ENCODE measurements at regions not wholly inside any gene's neighbourhood (a gene's known extent, or its start where the extent isn't known, plus 50 kb on each side); places are given as distances from the start of the nearest gene placed in this dataset.

GRCh38 chr11:109914809-109915653, 178.2 kb upstream of the ZC3H12C start:
- H3K27ac ChIP-seq (ENCODE audit: low read length): no peak overlapping the region
- no peak for TF ChIP-seq CTCF (IDR thresholded peaks at IDR 0.05)
- no peak for TF ChIP-seq SIN3A (IDR thresholded peaks at IDR 0.05; ENCODE audit: borderline replicate concordance, insufficient read depth, low read depth, low read length)
- TF ChIP-seq REST (IDR thresholded peaks at IDR 0.05; ENCODE audit: insufficient read depth in 1 of 2, low read depth in 2 of 2, low read length in 1 of 2): no peak
- no peak for TF ChIP-seq POLR2AphosphoS5 (IDR thresholded peaks at IDR 0.05; ENCODE audit: low read depth, low read length)
- TF ChIP-seq TCF7L2 (IDR thresholded peaks at IDR 0.05; ENCODE audit: low read depth, low read length): no peak
- ChIA-PET CTCF (no interaction called here), POLR2A (no interaction called here)
- no peaks in the 10 kb centered on the region for H3K36me3 ChIP-seq (ENCODE audit: control insufficient read depth, insufficient read depth, low read length)
- intact Hi-C loops (cut with micrococcal nuclease; ENCODE audit: unreplicated experiment): no loop called here
- no TSS peak for BruUV-seq (replicated peaks)
- no peak for ATAC-seq
- peak; percentile 10 for DNase-seq (ENCODE audit: low read depth, low spot score)
- no peak overlapping the region for H3K4me3 ChIP-seq (ENCODE audit: low read depth in 2 of 2, low read length in 2 of 2)
- no peaks in the 10 kb centered on the region for H3K4me1 ChIP-seq (ENCODE audit: control insufficient read depth, insufficient read depth, low read length)
- H3K9me3 ChIP-seq (ENCODE audit: control insufficient read depth, insufficient read depth, low read depth, low read length): no peaks in the 10 kb centered on the region
- in situ Hi-C loops (cut with HindIII; ENCODE audit: low pct_unique_long_range_greater_than_20kb, low sequenced_read_pairs): no loop called here
- no peaks in the 10 kb centered on the region for H3K27me3 ChIP-seq (ENCODE audit: control insufficient read depth, insufficient read depth, low read length)

- H3K27ac ChIP-seq (ENCODE audit: low read length): no peak overlapping the region
- ChIA-PET CTCF (no interaction called here), POLR2A (no interaction called here)
- no peaks in the 10 kb centered on the region; the same call in 1 of the 2 replicates for H3K27me3 ChIP-seq (ENCODE audit: control insufficient read depth, insufficient read depth, low read length)
- in situ Hi-C loops (cut with HindIII; ENCODE audit: low pct_unique_long_range_greater_than_20kb, low sequenced_read_pairs) (no loop called here), intact Hi-C loops (cut with micrococcal nuclease; ENCODE audit: unreplicated experiment) (no loop called here)
- ATAC-seq: no peak
- no peak overlapping the region for H3K4me3 ChIP-seq (ENCODE audit: low read depth in 2 of 2, low read length in 2 of 2)
- no TSS peak for BruUV-seq (replicated peaks)
- H3K9me3 ChIP-seq (ENCODE audit: control insufficient read depth, insufficient read depth, low read depth, low read length): no peaks in the 10 kb centered on the region
- no peaks in the 10 kb centered on the region for H3K4me1 ChIP-seq (ENCODE audit: control insufficient read depth, insufficient read depth, low read length)
- DNase-seq (ENCODE audit: low read depth, low spot score): no peak
- TF ChIP-seq CTCF (IDR thresholded peaks at IDR 0.05) (no peak), POLR2AphosphoS5 (IDR thresholded peaks at IDR 0.05; ENCODE audit: low read depth, low read length) (no peak), REST (IDR thresholded peaks at IDR 0.05; ENCODE audit: insufficient read depth in 1 of 2, low read depth in 2 of 2, low read length in 1 of 2) (no peak), TCF7L2 (IDR thresholded peaks at IDR 0.05; ENCODE audit: low read depth, low read length) (no peak), SIN3A (IDR thresholded peaks at IDR 0.05; ENCODE audit: borderline replicate concordance, insufficient read depth, low read depth, low read length) (no peak)
- no peaks in the 10 kb centered on the region for H3K36me3 ChIP-seq (ENCODE audit: control insufficient read depth, insufficient read depth, low read length)
Observed at GRCh38 chr11:109926941-109927340, 166.3 kb upstream of the ZC3H12C start.

All from Panc1 (cell line).